ENCODE measurements at regions not wholly inside any gene's neighbourhood (a gene's known extent, or its start where the extent isn't known, plus 50 kb on each side); places are given as distances from the start of the nearest gene placed in this dataset.

GRCh38 chr4:81523672-81524327 lies 52.1 kb upstream of the RASGEF1B start:
- Histone ChIP-seq H3K23ac (ENCODE audit: insufficient read length) (no peak overlapping the region), H4K20me1 (replicated peaks in 1 of 2; ENCODE audit: control insufficient read depth in 1 of 2, insufficient read depth in 2 of 2, low read length in 2 of 2) (no peaks in the 10 kb centered on the region), H2BK12ac (ENCODE audit: low read depth, low read length) (no peak overlapping the region), H3K14ac (ENCODE audit: insufficient read length) (no peak overlapping the region), H3K4me3 (ENCODE audit: extremely low read depth in 1 of 4, insufficient read depth in 2 of 4, low read depth in 3 of 4, low read length in 4 of 4) (no peak overlapping the region), H3K79me2 (ENCODE audit: control insufficient read depth in 1 of 2, insufficient read depth in 2 of 2, low read length in 2 of 2) (no peaks in the 10 kb centered on the region), H3K9ac (replicated peaks in 1 of 4; ENCODE audit: extremely low read depth in 1 of 4, low read depth in 3 of 4, low read length in 3 of 4) (no peak overlapping the region), H3K36me3 (ENCODE audit: control insufficient read depth in 2 of 4, insufficient read depth in 4 of 4, low read length in 3 of 4) (no peaks in the 10 kb centered on the region), H2BK5ac (ENCODE audit: low read depth, low read length) (no peak overlapping the region), H3K18ac (ENCODE audit: extremely low read depth, low read length) (no peak overlapping the region), H3K27ac (ENCODE audit: low read depth, low read length) (no peak overlapping the region), H3K4me2 (ENCODE audit: insufficient read depth in 1 of 2, low read depth in 2 of 2, low read length in 2 of 2) (no peak overlapping the region), H4K5ac (ENCODE audit: insufficient read length, low read depth, low read length) (no peak overlapping the region), H2BK120ac (replicated peaks; ENCODE audit: low read depth, low read length) (no peak overlapping the region), H2BK20ac (ENCODE audit: low read length) (no peak overlapping the region), H4K8ac (ENCODE audit: extremely low read depth, insufficient read depth, low read length) (no peak overlapping the region), H3K9me3 (ENCODE audit: insufficient read depth in 2 of 2, low read depth in 1 of 2, low read length in 1 of 2) (no peaks in the 10 kb centered on the region), H3K4ac (replicated peaks; ENCODE audit: insufficient read length, low read depth, low read length) (no peak overlapping the region), H2BK15ac (ENCODE audit: low read length) (no peak overlapping the region), H2AK5ac (ENCODE audit: low read depth, low read length) (no peak overlapping the region), H3K56ac (replicated peaks; ENCODE audit: insufficient read length, low read depth, low read length) (no peak overlapping the region), H2AFZ (ENCODE audit: low read length) (no peak overlapping the region), H3K27me3 (replicated peaks in 1 of 4; ENCODE audit: control insufficient read depth in 3 of 4, extremely low read depth in 1 of 4, insufficient read depth in 3 of 4, low read length in 3 of 4) (no peaks in the 10 kb centered on the region), H3K4me1 (replicated peaks in 1 of 4; ENCODE audit: control insufficient read depth in 3 of 4, insufficient read depth in 4 of 4, low read length in 3 of 4) (peaks cover 0 to 4% (median 3%) of the 10 kb centered on the region in 4 experiments; a peak in 1 of 7 replicates), H4K91ac (replicated peaks; ENCODE audit: insufficient read length, low read length) (no peak overlapping the region), H3K23me2 (ENCODE audit: low read depth, low read length) (no peaks in the 10 kb centered on the region), H3K79me1 (ENCODE audit: low read depth, low read length) (no peaks in the 10 kb centered on the region)
- POLR2A ChIA-PET (ENCODE audit: partially characterized antibody), result interaction anchor here (0.7 to 1.0 kb wide), 3 partner anchors 11 to 349 kb away, joined by 3 read pairs; no protein-coding TSS in a partner anchor
- CTCF ChIA-PET (ENCODE audit: partially characterized antibody), result no interaction called here
- DNase-seq (ENCODE audit: low read depth in 1 of 2, low spot score in 2 of 2) (no peak), FAIRE-seq (no peak)
- 90% methylated on average over 2 of the region's 2 CpGs; no CpG with 5 or more reads in 1 of the 2 experiments for WGBS, 2 experiments (ENCODE audit: extremely low coverage in 1 of 2, insufficient coverage in 1 of 2, insufficient read length in 1 of 2, insufficient replicate concordance in 2 of 2, low coverage in 1 of 2, low lambda C conversion rate in 2 of 2, missing lambda C conversion rate in 1 of 2)
- TF ChIP-seq NRF1 (IDR thresholded peaks at IDR 0.05; ENCODE audit: low read depth, low read length), result no peak
- TF ChIP-seq EP300 (IDR thresholded peaks at IDR 0.05; ENCODE audit: borderline replicate concordance in 1 of 2, low read depth in 2 of 2, low read length in 2 of 2), result no peak
- TF ChIP-seq HDAC2 (IDR thresholded peaks at IDR 0.05; ENCODE audit: borderline replicate concordance in 1 of 2, low read depth in 2 of 2, low read length in 2 of 2), result no peak
- TF ChIP-seq BACH1 (IDR thresholded peaks at IDR 0.05; ENCODE audit: low read length), result no peak
- no peak for TF ChIP-seq ATF2 (IDR thresholded peaks at IDR 0.05; ENCODE audit: low read length)
- TF ChIP-seq HDAC6 (IDR thresholded peaks at IDR 0.05; ENCODE audit: low read depth, low read length), result no peak
- TF ChIP-seq TBP (IDR thresholded peaks at IDR 0.05; ENCODE audit: low read depth, low read length), result no peak
- TF ChIP-seq YY1 (IDR thresholded peaks at IDR 0.05; ENCODE audit: low read depth, low read length), result no peak
- no peak for TF ChIP-seq USF2 (IDR thresholded peaks at IDR 0.05; ENCODE audit: low read length)
- TF ChIP-seq RAD21 (IDR thresholded peaks at IDR 0.05 in 1 of 2, conservative IDR thresholded peaks at IDR 0.05 in 1 of 2; ENCODE audit: low read depth in 2 of 2, low read length in 2 of 2), result no peak

Measured in H1 (cell line).